ENCODE measurements at regions not wholly inside any gene's neighbourhood (a gene's known extent, or its start where the extent isn't known, plus 50 kb on each side); places are given as distances from the start of the nearest gene placed in this dataset.
"Not testable (repeated sequence)": the region's sequence is repeated elsewhere in the genome, so short reads cannot be mapped to it uniquely, and the experiment has no call there.

GRCh38 chr5:36417221-36417620 is 115.5 kb upstream of the RANBP3L start:
- no peak overlapping the region for H3K27ac Mint-ChIP-seq
- H3K4me1 Mint-ChIP-seq, result peaks cover 0 to 6% (median 2%) of the 10 kb centered on the region in 4 donors
- no peaks in the 10 kb centered on the region for H3K27me3 Mint-ChIP-seq
- no peak overlapping the region for H3K4me3 Mint-ChIP-seq
- no peaks in the 10 kb centered on the region for H3K36me3 Mint-ChIP-seq
- Histone ChIP-seq H3K4me3 (ENCODE audit: low read depth, low read length) (no peak overlapping the region), H3K27me3 (ENCODE audit: control insufficient read depth, insufficient read depth, low read length) (no peaks in the 10 kb centered on the region), H3K36me3 (ENCODE audit: control insufficient read depth, insufficient read depth, low read length) (no peaks in the 10 kb centered on the region), H3K4me1 (ENCODE audit: control insufficient read depth, insufficient read depth, low read length, poor library complexity, severe bottlenecking) (no peaks in the 10 kb centered on the region), H3K27ac (ENCODE audit: insufficient read depth, low read length, poor library complexity, severe bottlenecking) (no peak overlapping the region), H3K9me3 (ENCODE audit: control insufficient read depth in 2 of 2, low read length in 2 of 2) (no peaks in the 10 kb centered on the region)
- ATAC-seq (ENCODE audit: low read depth in 2 of 2), result no peak
- H3K9me3 Mint-ChIP-seq, result peaks cover 0 to 2% (median 0%) of the 10 kb centered on the region in 7 donors
- DNase-seq, result no peak

DNA sequence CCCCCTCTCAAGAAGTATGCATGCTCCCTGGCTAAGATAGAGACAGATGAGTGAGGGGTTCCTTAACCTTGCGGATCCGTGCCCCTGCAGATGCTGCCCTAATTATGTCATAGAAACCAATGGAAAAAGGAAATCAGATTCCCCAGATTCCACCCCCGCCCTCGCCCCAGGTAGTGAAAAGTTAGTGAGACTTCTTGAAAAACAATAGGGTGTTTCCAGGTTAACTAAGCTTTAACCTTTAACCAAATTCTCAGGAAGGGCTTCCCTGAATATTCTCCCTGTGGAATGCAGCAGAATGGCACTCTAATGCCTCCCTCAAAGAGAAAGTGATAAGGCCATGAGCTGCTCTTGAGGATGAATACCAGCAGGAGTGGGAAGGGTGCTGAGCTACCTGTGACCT is 116.0 kb upstream of the RANBP3L start:
- Histone ChIP-seq H3K4me1 (ENCODE audit: control insufficient read depth, insufficient read depth, low read length, poor library complexity, severe bottlenecking) (no peaks in the 10 kb centered on the region), H3K9me3 (ENCODE audit: control insufficient read depth in 2 of 2, low read length in 2 of 2) (no peaks in the 10 kb centered on the region), H3K36me3 (ENCODE audit: control insufficient read depth, insufficient read depth, low read length) (no peaks in the 10 kb centered on the region), H3K4me3 (ENCODE audit: low read depth, low read length) (no peak overlapping the region), H3K27me3 (ENCODE audit: control insufficient read depth, insufficient read depth, low read length) (no peaks in the 10 kb centered on the region), H3K27ac (ENCODE audit: insufficient read depth, low read length, poor library complexity, severe bottlenecking) (no peak overlapping the region)
- no peak overlapping the region for H3K4me3 Mint-ChIP-seq
- no peak for ATAC-seq (ENCODE audit: low read depth in 2 of 2)
- peaks cover 0 to 2% (median 0%) of the 10 kb centered on the region in 7 donors for H3K9me3 Mint-ChIP-seq
- no peaks in the 10 kb centered on the region for H3K36me3 Mint-ChIP-seq
- no peak for DNase-seq
- no peak overlapping the region for H3K27ac Mint-ChIP-seq
- no peaks in the 10 kb centered on the region for H3K27me3 Mint-ChIP-seq
- H3K4me1 Mint-ChIP-seq, result peaks cover 0 to 6% (median 2%) of the 10 kb centered on the region in 4 donors

DNA sequence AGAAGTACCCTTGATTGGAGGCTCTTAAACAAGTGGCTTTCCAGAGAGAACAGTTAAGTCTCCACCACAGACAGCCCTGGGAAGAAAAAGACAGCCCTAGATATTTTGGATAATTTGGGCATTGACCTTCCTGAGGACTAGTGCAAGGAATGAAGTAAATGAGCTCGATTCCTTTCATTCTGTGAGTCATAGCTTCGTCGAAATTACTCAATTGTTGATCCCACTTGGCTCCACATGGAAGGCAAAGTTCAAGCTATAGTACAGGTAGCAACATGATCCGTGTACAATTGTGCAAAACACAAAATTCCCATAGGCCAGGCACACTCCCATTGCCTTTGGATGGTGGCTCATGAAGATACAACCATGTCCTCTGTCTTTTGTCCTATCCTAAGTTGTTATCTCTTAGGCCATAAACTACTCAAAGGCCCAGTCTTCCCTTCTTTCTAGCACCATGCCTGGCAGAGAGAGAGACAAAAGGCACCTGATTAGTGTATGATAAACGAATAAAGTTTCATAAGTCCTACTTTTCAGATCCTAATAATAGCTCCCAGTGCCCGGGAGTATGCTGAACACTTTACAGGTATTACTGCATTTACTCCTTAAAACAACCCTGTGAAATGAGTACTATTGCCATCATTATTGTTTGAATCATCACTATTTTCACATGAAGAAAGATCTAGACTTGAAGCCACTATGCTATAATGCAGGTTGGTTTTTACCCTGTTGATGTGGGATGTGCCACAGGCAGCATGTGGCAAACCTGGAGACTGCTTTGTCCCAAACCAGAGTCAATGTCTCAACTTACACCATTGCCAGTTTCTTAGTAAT is 116.7 kb upstream of the RANBP3L start:
- H3K4me3 ChIP-seq (ENCODE audit: low read depth, low read length), result no peak overlapping the region
- H3K4me1 Mint-ChIP-seq, result peaks cover 0 to 6% (median 2%) of the 10 kb centered on the region in 4 donors
- H3K4me1 ChIP-seq (ENCODE audit: control insufficient read depth, insufficient read depth, low read length, poor library complexity, severe bottlenecking), result no peaks in the 10 kb centered on the region
- ATAC-seq (ENCODE audit: low read depth in 2 of 2), result no peak
- H3K27ac Mint-ChIP-seq, result no peak overlapping the region
- H3K27ac ChIP-seq (ENCODE audit: insufficient read depth, low read length, poor library complexity, severe bottlenecking), result no peak overlapping the region
- no peaks in the 10 kb centered on the region for H3K36me3 Mint-ChIP-seq
- H3K36me3 ChIP-seq (ENCODE audit: control insufficient read depth, insufficient read depth, low read length), result no peaks in the 10 kb centered on the region
- no peak overlapping the region for H3K4me3 Mint-ChIP-seq
- H3K27me3 Mint-ChIP-seq, result no peaks in the 10 kb centered on the region
- H3K27me3 ChIP-seq (ENCODE audit: control insufficient read depth, insufficient read depth, low read length), result no peaks in the 10 kb centered on the region
- H3K9me3 Mint-ChIP-seq, result peaks cover 0 to 2% (median 0%) of the 10 kb centered on the region in 7 donors
- DNase-seq, result no peak
- H3K9me3 ChIP-seq (ENCODE audit: control insufficient read depth in 2 of 2, low read length in 2 of 2), result no peaks in the 10 kb centered on the region

GRCh38 chr5:36421256-36421655 is 119.6 kb upstream of the RANBP3L start:
- Mint-ChIP-seq H3K27me3 (no peaks in the 10 kb centered on the region), H3K27ac (no peak overlapping the region), H3K4me3 (no peak overlapping the region), H3K9me3 (peaks cover 0 to 2% (median 0%) of the 10 kb centered on the region in 7 donors), H3K36me3 (no peaks in the 10 kb centered on the region), H3K4me1 (peaks cover 0 to 6% (median 2%) of the 10 kb centered on the region in 4 donors)
- Histone ChIP-seq H3K36me3 (ENCODE audit: control insufficient read depth, insufficient read depth, low read length) (no peaks in the 10 kb centered on the region), H3K4me1 (ENCODE audit: control insufficient read depth, insufficient read depth, low read length, poor library complexity, severe bottlenecking) (no peaks in the 10 kb centered on the region), H3K27me3 (ENCODE audit: control insufficient read depth, insufficient read depth, low read length) (no peaks in the 10 kb centered on the region), H3K9me3 (ENCODE audit: control insufficient read depth in 2 of 2, low read length in 2 of 2) (no peaks in the 10 kb centered on the region), H3K27ac (ENCODE audit: insufficient read depth, low read length, poor library complexity, severe bottlenecking) (no peak overlapping the region), H3K4me3 (ENCODE audit: low read depth, low read length) (no peak overlapping the region)
- DNase-seq, result no peak
- no peak for ATAC-seq (ENCODE audit: low read depth in 2 of 2)

DNA sequence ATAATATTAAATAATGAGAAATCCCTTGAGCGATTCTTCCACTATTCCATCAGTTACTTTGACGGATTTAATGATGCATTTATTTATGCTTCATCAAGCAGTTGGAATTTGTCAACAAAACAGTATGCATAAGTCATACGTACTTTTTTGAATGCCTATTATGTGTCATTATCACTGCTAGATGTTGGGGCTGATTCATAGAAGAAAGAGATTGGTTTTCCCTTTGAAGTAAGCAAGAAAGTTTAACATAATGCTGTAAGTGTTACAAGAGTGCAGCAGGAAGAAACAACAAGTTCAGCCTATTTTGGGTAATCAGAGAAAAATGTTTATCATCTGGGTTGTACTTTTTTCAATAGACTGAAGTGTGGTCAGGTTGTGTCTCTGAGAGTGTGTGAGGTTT is 121.2 kb upstream of the RANBP3L start:
- Mint-ChIP-seq H3K4me3 (no peak overlapping the region), H3K4me1 (peaks cover 0 to 6% (median 2%) of the 10 kb centered on the region in 4 donors), H3K27me3 (no peaks in the 10 kb centered on the region), H3K9me3 (peaks cover 0 to 4% (median 0%) of the 10 kb centered on the region in 7 donors), H3K27ac (no peak overlapping the region), H3K36me3 (no peaks in the 10 kb centered on the region)
- Histone ChIP-seq H3K4me3 (ENCODE audit: low read depth, low read length) (no peak overlapping the region), H3K27ac (ENCODE audit: insufficient read depth, low read length, poor library complexity, severe bottlenecking) (no peak overlapping the region), H3K9me3 (ENCODE audit: control insufficient read depth in 2 of 2, low read length in 2 of 2) (no peaks in the 10 kb centered on the region), H3K36me3 (ENCODE audit: control insufficient read depth, insufficient read depth, low read length) (no peaks in the 10 kb centered on the region), H3K27me3 (ENCODE audit: control insufficient read depth, insufficient read depth, low read length) (no peaks in the 10 kb centered on the region), H3K4me1 (ENCODE audit: control insufficient read depth, insufficient read depth, low read length, poor library complexity, severe bottlenecking) (no peaks in the 10 kb centered on the region)
- DNase-seq (no peak), ATAC-seq (ENCODE audit: low read depth in 2 of 2) (no peak)

DNA sequence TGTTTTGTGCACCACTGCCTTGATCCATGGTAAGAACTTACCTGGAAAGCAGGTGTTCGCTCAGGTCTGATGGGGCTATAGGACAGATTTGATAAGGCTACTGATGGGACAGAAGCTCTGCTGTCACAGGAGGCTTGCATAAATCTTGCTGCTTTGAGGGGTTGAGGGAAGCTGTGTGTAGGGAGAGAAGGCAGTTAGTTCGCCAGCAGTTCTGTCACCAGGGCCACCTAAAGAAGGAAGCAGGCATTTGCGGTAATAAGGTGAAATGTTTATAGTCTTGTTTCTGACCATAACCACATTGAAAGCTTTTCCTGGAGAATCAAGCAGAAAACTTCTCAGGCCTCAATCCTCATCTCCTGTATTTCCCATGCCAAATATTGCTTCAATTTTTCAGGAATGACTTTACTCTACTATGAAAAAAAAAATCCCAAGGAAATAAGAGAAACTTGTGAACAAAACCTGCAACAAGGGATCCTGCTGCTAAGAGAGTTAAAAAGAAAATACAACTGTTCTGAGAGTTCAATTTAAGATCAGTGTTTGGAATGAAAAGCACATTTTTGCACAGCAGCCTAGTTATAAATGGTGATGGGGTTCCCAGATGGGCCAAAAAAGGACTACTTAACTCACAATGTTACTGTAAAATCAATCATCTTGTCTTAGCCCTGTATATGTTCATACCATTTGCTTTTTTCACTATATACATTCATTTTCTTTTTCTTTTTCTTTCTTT is 122.0 kb upstream of the RANBP3L start:
- H3K27me3 Mint-ChIP-seq, result no peaks in the 10 kb centered on the region
- no peaks in the 10 kb centered on the region for H3K36me3 ChIP-seq (ENCODE audit: control insufficient read depth, insufficient read depth, low read length)
- no peaks in the 10 kb centered on the region for H3K36me3 Mint-ChIP-seq
- H3K27ac Mint-ChIP-seq, result no peak overlapping the region
- ATAC-seq (ENCODE audit: low read depth in 2 of 2), result no peak
- H3K4me1 ChIP-seq (ENCODE audit: control insufficient read depth, insufficient read depth, low read length, poor library complexity, severe bottlenecking), result no peaks in the 10 kb centered on the region
- no peak overlapping the region for H3K4me3 Mint-ChIP-seq
- no peak overlapping the region for H3K27ac ChIP-seq (ENCODE audit: insufficient read depth, low read length, poor library complexity, severe bottlenecking)
- no peaks in the 10 kb centered on the region for H3K27me3 ChIP-seq (ENCODE audit: control insufficient read depth, insufficient read depth, low read length)
- H3K9me3 ChIP-seq (ENCODE audit: control insufficient read depth in 2 of 2, low read length in 2 of 2), result no peaks in the 10 kb centered on the region
- DNase-seq, result no peak
- no peak overlapping the region for H3K4me3 ChIP-seq (ENCODE audit: low read depth, low read length)
- peaks cover 0 to 4% (median 0%) of the 10 kb centered on the region in 7 donors for H3K9me3 Mint-ChIP-seq
- peaks cover 0 to 6% (median 2%) of the 10 kb centered on the region in 4 donors for H3K4me1 Mint-ChIP-seq

GRCh38 chr5:36426070-36426469 is 124.4 kb upstream of the RANBP3L start:
- not testable (repeated sequence) for H3K4me1 Mint-ChIP-seq; ATAC-seq (ENCODE audit: low read depth in 2 of 2); H3K9me3 ChIP-seq (ENCODE audit: control insufficient read depth in 2 of 2, low read length in 2 of 2); H3K36me3 Mint-ChIP-seq; DNase-seq; H3K27ac ChIP-seq (ENCODE audit: insufficient read depth, low read length, poor library complexity, severe bottlenecking); H3K4me3 ChIP-seq (ENCODE audit: low read depth, low read length); H3K27me3 ChIP-seq (ENCODE audit: control insufficient read depth, insufficient read depth, low read length); H3K4me1 ChIP-seq (ENCODE audit: control insufficient read depth, insufficient read depth, low read length, poor library complexity, severe bottlenecking); H3K27me3 Mint-ChIP-seq; H3K9me3 Mint-ChIP-seq; H3K27ac Mint-ChIP-seq; H3K4me3 Mint-ChIP-seq; H3K36me3 ChIP-seq (ENCODE audit: control insufficient read depth, insufficient read depth, low read length)

Data from CD4-positive, CD25-positive, alpha-beta regulatory T cell (primary cell).